ENCODE measurements at regions not wholly inside any gene's neighbourhood (a gene's known extent, or its start where the extent isn't known, plus 50 kb on each side); places are given as distances from the start of the nearest gene placed in this dataset.

DNA sequence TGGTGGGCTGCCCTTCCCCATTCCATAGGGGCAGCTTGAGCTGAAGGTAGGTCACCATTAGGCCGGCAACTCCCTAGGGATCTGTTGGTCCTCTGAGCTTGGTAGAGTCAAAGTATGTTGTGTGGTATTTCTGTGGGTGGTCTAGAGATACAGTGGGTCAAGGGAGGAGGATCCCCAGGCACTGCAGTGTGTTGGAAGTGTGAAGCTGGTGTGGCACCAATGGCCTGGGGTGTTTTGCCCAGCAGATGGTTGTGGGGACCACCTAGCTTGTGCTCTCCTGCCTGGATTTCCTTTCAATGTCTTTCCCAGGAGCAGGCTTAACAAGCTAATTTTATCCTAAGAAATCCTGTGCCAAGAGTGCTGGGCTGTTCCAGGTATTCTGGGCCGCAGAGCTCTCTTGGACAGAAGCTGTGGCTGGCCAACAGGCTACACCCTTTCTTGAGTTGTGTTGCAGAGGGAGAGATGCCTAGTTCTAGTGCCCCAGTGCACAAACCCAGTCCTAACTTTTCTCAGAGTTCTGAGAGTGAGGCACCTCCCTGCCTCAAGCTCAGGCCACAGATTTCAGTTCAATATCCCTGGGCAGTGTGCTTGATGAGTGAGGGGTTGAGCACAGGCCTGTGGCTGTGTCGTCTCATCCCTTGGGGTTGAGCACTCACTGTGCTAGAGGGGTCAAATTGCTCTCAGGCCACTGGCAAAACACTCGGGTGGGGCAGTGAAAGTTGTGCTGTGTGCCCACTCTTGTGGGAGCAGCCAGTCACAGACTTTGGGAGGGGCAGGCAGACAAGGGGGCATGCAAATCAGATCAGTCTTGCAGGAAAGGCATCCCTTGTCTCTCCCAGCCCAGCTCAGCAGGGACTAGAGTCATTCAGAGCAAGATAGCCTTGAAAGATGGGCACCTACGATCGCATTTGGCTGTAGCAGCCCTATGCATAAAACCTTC is 1806.1 kb upstream of the MIR17HG start:
- TF ChIP-seq CTCF (IDR thresholded peaks at IDR 0.05) (no peak), POLR2A (IDR thresholded peaks at IDR 0.05) (no peak)
